Psoas muscle (tissue), 7 donors: ENCODE measurements at regions not wholly inside any gene's neighbourhood (a gene's known extent, or its start where the extent isn't known, plus 50 kb on each side); places are given as distances from the start of the nearest gene placed in this dataset.

ENCODE experiments used
- ATAC-seq, 4 donors: fragments of 200-7000 bp; cut with Tn5 transposase; one replicate each; pipeline ENCODE4 v1.9.1; 2020; ENCODE audit warnings: moderate library complexity in 3 of 4, mild to moderate bottlenecking in 2 of 4
- DNase-seq, 2 donors: peaks; one replicate each; pipeline ENCODE4 v3.0.0-alpha.2; 2020
- H3K27ac ChIP-seq: fragments of 200-600 bp; one replicate; pipeline ENCODE4 v1.8.0; 2022
- H3K27me3 ChIP-seq, 3 donors: fragments of 200-600 bp in 1 of 3; one replicate each; pipeline versions ENCODE4 v1.6.1 to v1.8.0; 2013 to 2022; ENCODE audit warnings: low read length in 2 of 3, mild to moderate bottlenecking in 2 of 3, moderate library complexity in 1 of 3; ENCODE audit not compliant: insufficient read depth in 3 of 3
- H3K36me3 ChIP-seq, 2 donors: fragments of 200-600 bp in 1 of 2; one replicate each; pipeline versions ENCODE4 v1.6.1 to v1.8.0; 2013 to 2022; ENCODE audit warnings: low read depth in 1 of 2, mild to moderate bottlenecking in 1 of 2, moderate library complexity in 1 of 2; ENCODE audit not compliant: insufficient read depth in 1 of 2
- H3K4me1 ChIP-seq: fragments of 200-600 bp; one replicate; pipeline ENCODE4 v1.8.0; 2022
- H3K4me3 ChIP-seq: fragments of 200-600 bp; one replicate; pipeline ENCODE4 v1.8.0; 2022; ENCODE audit warnings: mild to moderate bottlenecking
- H3K9me3 ChIP-seq: fragments of 200-600 bp; one replicate; pipeline ENCODE4 v1.8.0; 2022
- WGBS, 3 donors: extraction: QIAGEN DNeasy Blood & Tissue Kit; methylation state at CpG; one replicate each; pipeline versions ENCODE4 v1.1.6 to v1.1.7; 2013; 5-methylcytosine and 5-hydroxymethylcytosine counted together
- intact Hi-C, 2 donors: fragments of 100-400 bp; cut with DNase I; formaldehyde crosslinking; loops; one replicate each; pipeline versions ENCODE4 v1.11.0 to v1.14.2; 2022
- TF ChIP-seq, protein P1 (sequence below): fragments of 200-600 bp; IDR thresholded peaks from one replicate; pipeline ENCODE4 v1.8.0; 2022; ENCODE audit warnings: antibody characterized with exemption
- donor health status: healthy with polysubstance abuse.
- donor health status: DM: no; HTN: no; CAD: no; lungs with moderate emphysema.
- donor health status: Bipolar disorder and iron deficiency.
- donor health status: healthy.
- donor health status: DM: yes; HTN: yes; CAD: no.
- donor health status: DM: no; HTN: no; CAD: no.
- donor health status: DM: yes; HTN: yes; CAD: no.

DNA sequence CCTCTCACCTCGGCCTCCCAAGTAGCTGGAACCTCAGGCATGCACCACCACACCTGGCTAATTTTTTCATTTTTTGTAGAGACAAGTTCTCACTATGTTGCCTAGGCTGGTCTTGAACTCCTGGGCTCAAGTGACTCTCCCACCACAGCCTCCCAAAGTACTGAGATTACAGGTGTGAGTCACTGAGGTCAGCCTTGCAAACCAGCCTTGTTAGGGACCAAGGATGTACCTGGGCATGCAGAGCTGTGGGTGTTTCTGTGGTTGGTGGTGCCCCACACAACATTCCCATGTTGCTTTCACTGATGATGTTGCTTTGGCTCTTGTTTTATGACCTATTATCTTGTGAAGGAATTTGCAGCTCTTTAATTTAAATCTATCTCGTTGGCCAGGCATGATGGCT, 54.8 kb downstream of the OTUD1 start:
- Histone ChIP-seq H3K27ac (no peak overlapping the region), H3K4me3 (no peak overlapping the region), H3K9me3 (no peaks in the 10 kb centered on the region), H3K36me3 (no peaks in the 10 kb centered on the region), H3K4me1 (no peaks in the 10 kb centered on the region), H3K27me3 (no peaks in the 10 kb centered on the region)
- 48 to 63% (median 49%) methylated on average over 2 of the region's 2 CpGs for WGBS, 3 donors
- ATAC-seq (no peak), DNase-seq (no peak)
- intact Hi-C loops: no loop called here
- TF ChIP-seq, protein P1, sequence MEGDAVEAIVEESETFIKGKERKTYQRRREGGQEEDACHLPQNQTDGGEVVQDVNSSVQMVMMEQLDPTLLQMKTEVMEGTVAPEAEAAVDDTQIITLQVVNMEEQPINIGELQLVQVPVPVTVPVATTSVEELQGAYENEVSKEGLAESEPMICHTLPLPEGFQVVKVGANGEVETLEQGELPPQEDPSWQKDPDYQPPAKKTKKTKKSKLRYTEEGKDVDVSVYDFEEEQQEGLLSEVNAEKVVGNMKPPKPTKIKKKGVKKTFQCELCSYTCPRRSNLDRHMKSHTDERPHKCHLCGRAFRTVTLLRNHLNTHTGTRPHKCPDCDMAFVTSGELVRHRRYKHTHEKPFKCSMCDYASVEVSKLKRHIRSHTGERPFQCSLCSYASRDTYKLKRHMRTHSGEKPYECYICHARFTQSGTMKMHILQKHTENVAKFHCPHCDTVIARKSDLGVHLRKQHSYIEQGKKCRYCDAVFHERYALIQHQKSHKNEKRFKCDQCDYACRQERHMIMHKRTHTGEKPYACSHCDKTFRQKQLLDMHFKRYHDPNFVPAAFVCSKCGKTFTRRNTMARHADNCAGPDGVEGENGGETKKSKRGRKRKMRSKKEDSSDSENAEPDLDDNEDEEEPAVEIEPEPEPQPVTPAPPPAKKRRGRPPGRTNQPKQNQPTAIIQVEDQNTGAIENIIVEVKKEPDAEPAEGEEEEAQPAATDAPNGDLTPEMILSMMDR: no peak

DNA sequence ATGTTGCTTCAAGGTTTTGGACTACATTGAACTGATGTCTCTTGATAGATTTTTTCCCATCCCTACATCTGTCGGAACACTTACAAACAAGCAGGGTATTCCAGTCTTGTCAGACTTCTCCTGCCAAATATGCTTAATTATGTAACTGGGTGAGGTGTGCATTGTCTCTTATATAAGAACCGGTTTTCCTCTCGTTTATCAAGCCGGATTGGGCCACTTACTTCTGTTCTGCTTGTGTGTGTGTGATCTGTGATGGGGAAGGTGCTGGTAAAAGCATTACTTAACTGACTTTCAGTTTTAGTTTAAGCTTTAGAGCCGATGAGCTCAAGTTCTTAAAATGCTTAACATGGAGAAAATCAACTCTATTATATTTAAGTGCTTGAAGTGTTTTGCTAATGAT, 57.9 kb downstream of the OTUD1 start:
- intact Hi-C loops: no loop called here
- Histone ChIP-seq H3K36me3 (no peaks in the 10 kb centered on the region), H3K4me1 (no peaks in the 10 kb centered on the region), H3K4me3 (no peak overlapping the region), H3K27me3 (no peaks in the 10 kb centered on the region), H3K9me3 (no peaks in the 10 kb centered on the region), H3K27ac (no peak overlapping the region)
- TF ChIP-seq, protein P1: no peak
- 62 to 72% (median 67%) methylated on average over 5 of the region's 5 CpGs for WGBS, 3 donors
- ATAC-seq (no peak), DNase-seq (no peak)

DNA sequence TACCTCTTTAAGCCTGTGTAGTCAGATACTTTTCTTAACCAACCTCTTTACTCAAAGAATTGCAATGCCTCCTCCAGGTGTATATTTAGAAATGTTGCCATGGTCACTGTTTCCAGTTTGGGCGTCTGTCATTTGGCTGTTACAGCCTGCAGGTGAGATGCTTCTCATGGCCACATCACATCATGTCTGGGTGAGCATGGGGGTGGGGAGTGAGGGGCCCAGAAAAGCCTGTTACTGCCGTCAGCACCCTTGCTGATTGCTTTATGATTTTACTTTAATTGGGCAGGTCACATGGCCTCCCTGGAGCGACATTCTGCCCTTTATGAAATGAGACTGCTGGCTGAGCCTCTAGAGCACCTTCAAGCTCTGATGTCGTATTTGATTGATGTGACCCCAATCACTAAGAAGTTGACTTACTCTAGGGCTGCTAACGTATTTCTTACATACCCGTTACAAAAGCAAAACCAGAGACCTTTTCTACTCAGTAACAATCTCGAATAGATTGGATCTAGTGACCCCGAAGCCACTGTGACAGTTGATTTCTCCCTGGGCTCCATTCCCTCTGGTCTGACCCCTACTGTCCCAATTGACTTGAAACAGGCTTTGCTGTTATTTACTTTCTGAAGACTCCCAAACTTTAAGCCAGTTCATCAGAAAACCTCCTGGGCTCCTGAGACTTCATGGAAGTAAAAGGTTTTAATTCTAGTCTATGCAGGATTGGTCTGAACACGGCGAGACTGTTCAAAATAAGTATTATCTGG, 60.7 kb downstream of the OTUD1 start:
- TF ChIP-seq, protein P1: no peak
- ATAC-seq (no peak), DNase-seq (no peak)
- WGBS, 3 donors: 38 to 52% (median 49%) methylated on average over 10 of the region's 10 CpGs
- H3K9me3 ChIP-seq: no peaks in the 10 kb centered on the region
- no peaks in the 10 kb centered on the region for H3K4me1 ChIP-seq
- H3K27me3 ChIP-seq: no peaks in the 10 kb centered on the region
- H3K4me3 ChIP-seq: no peak overlapping the region
- H3K27ac ChIP-seq: no peak overlapping the region
- no peaks in the 10 kb centered on the region for H3K36me3 ChIP-seq
- intact Hi-C loops: no loop called here

DNA sequence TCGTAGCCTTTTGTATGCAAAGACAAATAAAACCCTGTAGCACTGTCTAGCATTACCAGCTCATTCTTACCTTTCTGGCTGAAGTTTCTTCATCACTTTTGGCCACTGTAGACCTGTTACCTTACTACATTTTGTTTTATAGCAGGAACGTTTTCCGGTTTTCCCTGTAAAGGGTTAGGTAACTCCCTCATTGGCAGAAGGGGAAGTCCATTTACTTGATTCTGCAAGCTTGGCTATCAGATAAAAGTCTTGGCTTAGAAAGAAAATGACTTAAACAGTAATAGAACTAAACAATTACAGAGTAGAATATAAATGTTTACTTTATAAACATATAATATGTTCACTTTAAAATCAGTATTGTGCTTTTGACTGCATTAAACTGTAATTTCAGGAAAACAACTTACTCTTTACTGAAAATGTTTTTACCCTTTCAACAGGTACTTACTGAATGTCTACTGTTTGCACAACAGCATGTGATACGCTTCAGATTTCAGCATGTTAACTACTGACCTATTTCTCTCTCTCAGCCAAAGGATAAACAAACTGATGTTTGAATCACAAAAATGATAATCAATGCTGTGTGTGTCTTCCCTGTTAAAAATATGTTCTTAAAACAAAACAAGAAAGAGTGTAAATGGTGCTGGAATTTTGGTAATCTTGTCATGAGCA, 67.1 kb downstream of the OTUD1 start:
- Histone ChIP-seq H3K9me3 (no peaks in the 10 kb centered on the region), H3K36me3 (no peaks in the 10 kb centered on the region), H3K4me1 (no peaks in the 10 kb centered on the region), H3K27ac (no peak overlapping the region), H3K4me3 (no peak overlapping the region), H3K27me3 (no peaks in the 10 kb centered on the region)
- ATAC-seq: no peak
- WGBS, 3 donors: 77 to 83% (median 79%) methylated on average over 4 of the region's 4 CpGs
- intact Hi-C loops: no loop called here
- DNase-seq: no peak
- TF ChIP-seq, protein P1: no peak
